Glomerular visceral epithelial cell (primary cell): ENCODE measurements at regions not wholly inside any gene's neighbourhood (a gene's known extent, or its start where the extent isn't known, plus 50 kb on each side); places are given as distances from the start of the nearest gene placed in this dataset.
A peak's percentile ranks its signal among the peaks of the same experiment; 100 is the strongest.

ENCODE experiments used
- DNase-seq: peaks from one replicate; pipeline ENCODE4 v3.0.0-alpha.2; 2016; ENCODE audit errors: extremely low spot score

DNA sequence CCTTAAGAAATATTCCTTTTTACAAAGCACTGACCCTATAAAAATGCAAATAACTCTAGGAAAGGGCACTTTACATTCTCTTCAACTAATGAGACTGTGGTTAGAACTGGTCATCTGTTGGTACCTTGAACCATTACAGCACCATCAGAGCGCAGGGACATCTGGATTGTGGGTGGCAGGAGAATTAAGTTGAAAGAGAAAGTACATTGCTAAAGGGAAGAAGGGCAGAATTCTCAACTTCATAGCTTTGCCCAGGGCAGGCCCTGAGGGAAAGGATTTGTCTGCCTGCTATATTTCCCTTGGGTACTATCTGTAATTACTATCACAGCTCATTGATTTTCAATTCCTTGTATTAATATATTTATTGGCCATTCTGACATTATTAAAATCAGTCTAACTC, 196.8 kb downstream of the KLF12 start:
- peak; percentile 11 for DNase-seq

DNA sequence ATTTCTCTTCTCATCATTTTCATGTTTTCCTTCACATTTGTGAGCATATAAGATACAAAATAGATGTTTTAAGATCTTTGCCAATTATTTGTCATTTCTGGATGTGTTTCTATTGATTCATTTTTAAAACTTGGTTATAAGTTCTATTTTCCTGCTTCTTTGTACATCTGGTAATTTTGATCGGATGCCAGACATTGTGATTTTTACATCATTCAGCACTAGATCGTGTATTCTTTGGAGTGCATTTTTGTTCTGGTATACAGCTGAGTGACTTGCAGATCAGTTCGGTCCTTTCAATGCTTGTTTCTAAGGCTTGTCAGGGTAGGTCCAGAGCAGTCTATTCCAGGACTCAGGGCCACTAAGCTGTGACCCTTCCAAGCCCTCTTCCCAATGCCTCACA, 198.2 kb downstream of the KLF12 start:
- DNase-seq, result no peak

DNA sequence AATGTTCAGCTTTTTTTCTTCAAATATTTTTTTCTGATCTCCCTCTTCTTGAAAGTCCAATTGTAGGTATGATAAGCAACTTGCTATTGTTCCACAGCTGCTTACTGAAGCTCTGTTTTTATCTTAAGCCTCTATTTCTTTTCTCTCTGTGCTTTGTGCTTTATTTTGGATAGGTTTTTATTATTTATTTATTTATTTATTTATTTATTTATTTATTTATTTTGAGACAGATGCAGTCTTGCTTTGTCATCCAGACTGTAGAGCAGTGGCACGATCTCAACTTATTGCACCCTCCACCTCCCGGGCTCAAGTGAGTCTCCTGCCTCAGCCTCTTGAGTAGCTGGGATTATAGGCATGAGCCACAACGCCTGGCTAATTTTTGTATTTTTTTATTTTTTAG, 199.4 kb downstream of the KLF12 start:
- DNase-seq, result no peak

DNA sequence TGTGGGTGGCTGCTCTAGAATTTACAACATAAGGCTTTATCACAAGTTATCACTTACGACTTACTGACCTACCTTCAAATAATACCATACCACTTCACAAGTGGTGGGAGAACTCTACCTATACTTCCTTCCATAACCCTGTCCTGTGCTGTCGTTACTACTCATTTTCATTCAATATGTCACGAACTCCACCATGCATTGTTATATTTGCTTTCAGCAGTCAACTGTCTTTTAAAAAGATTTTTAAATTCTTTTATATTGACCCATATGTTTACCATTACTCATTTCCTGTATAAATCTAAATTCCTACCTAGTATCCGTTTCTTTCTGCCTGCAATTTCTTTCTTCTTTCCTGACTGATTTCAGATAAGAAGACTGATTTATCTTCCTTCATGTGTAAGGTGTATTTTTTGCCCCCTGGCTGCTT, 200.0 kb downstream of the KLF12 start:
- DNase-seq, result no peak

DNA sequence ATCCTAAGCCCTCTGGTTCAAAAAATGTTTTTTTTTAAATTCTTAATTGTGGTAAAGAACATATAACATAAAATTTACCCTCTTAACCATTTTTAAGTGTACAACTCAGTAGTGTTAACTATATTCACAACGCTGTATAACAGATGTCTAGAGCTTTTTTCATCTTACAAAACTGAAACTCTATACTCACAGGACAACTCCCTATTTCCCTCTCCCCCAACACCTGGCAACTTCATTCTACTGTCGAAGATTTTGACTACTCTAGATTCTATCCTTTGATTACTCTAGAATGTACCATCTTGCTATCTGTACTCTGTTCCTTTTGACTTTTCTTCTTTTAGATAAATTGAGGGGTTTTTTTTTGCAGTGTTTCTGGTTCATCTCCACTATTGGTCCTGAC, 200.4 kb downstream of the KLF12 start:
- DNase-seq, result no peak

DNA sequence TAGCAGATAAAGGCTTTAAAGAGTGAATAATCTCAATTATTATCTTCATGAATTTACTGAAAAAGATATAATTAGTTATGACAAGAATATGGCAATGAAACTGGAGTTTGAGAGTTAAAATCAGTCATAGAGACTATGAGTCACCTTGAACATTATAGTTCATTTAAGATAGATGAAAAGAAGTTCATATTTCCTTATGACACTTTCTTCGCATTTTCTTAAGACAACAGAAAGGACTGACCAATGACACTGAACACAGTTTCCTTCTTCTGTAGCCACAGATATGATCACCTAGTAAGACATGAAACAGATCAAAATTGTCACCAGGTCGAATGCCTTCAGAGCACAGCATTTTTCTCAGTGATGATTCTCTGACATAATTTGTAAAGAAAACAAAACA, 202.1 kb downstream of the KLF12 start:
- no peak for DNase-seq

DNA sequence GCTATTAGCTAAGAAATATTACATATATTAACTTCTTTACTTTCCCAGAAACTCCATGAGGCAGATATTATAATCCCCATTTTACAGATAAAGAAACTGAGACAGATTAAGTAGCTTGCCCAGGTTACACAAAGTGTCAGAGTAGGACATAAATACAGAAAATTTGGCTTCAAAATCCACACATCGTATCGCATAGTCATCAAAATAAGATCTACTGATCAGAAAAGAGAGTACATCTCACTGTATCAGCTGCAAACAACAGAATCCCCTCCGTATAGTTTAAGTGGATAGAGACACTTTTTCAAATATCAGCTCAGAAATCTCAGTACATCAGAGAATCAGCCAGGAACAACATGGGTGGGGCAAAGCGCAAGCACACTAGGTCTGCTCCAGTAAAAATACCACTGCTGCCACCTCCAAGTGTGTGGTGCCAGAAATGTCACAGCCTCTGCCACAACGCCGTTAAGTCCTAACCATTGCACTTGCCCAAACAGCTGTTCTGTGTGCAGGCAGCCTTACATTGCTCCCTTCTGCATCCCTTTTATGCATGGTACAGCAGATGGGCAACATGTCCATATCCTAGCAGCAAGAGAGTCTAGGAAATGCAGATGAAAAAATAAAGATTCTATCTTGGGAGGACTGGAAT, 204.8 kb downstream of the KLF12 start:
- DNase-seq, result no peak

DNA sequence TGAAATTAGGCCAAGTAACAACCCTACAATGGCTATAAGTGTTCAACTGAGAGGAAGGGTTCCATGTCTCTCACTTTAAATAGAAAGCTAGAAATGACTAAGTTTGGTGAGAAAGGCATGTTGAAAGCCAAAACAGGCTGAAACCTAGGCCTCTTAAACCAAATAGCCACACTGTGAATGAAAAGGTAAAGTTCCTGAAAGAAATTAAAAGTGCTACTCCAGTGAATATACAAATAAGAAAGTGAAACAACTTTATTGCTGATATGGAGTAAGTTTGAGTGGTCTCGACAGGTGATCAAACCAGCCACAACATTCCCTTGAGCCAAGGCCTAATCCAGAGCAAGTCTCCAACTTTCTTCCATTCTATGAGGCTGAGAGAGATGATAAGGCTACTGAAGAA, 209.6 kb downstream of the KLF12 start:
- DNase-seq, result no peak

DNA sequence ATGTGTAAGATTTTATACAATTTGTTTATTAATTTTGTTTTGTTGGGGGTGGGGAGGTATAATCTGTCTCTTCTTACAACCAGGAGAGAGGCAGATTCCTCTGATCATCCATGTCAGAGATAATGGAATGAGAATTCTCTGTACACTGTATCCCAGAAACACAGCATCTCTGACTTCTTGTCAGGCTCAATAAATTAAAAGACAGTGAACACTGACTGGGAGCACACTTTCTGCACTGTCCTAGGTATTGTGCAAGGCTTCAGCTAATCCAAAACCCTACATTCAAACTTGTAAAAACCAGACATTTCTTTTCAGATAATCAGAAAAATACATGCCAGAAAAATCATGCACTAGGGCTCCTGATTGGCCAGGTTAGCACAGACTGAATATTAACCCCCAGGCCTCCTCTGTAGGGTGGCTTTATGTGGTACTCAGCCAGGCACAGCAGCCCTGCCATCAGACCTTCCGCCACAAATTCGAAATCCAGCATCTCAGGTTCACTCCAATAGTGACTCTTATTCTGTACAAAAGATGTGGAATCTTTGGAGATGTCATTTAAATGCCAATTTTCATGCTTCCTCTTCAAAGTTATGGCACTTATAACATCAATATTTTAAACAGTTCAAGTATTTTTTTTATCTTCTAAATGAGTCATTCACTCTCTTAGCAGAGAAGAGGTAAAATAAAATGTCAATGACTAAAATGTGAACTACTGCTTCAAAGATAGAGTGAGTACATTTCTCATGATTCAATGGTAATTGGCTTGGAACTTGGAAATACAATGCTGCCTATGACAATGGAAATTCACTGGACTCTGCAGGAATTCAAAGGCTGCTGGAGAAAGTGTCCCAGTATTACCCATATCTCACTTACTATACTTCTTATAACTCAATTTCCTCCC, 211.5 kb downstream of the KLF12 start:
- no peak for DNase-seq

DNA sequence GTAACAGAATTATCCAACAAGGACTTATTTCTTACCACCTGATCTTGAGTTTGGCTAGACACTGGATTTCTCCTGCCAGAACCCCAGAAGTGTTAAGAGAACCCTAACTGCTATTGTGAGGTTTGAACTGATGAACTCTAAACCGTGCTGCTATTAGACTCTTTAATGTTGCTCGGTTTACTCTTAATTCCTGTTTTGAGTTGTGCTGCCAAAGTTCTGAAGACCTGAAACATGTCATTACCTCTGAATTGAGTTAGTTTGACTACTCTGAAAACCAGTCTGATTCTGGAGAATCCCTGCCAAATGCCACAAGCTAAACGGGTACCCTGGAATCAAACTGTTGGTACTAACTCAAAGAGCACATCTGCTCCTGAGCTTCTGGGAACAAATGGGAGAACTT, 215.5 kb downstream of the KLF12 start:
- no peak for DNase-seq

DNA sequence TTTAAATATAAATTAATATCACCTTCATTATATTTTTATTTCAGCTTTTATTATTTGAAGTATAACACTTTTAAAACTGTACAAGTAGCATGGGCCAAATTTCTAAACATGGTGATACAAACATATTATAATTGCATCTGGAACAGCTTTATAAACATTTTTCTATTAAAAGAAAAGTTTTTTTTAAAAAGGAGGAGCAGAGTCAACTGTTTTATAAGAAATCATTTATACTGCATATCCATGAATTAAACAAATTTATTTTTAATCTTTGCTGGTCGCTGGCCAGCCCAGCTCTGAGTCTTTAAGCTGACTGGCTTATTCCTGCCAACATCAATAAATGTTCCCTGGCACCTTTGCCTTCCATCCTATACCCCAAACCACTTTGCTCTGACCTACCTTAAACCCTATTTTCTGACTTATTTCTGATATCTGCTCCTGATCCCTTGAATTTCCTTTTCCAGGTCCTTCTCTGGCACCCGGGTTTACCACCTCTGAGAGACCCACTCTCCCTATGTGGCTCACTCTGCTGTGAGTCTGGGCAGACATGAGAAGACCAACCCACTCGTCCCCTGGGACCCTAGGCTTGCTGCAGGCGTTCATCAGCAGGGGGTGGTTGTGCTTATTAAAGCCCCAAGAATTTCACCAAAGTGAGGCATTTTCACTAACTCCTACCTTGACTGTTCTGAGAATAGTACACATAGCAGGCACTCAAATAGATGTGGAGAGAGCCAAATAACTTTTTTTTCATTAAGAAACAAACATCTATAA, 220.3 kb downstream of the KLF12 start:
- DNase-seq, result no peak

DNA sequence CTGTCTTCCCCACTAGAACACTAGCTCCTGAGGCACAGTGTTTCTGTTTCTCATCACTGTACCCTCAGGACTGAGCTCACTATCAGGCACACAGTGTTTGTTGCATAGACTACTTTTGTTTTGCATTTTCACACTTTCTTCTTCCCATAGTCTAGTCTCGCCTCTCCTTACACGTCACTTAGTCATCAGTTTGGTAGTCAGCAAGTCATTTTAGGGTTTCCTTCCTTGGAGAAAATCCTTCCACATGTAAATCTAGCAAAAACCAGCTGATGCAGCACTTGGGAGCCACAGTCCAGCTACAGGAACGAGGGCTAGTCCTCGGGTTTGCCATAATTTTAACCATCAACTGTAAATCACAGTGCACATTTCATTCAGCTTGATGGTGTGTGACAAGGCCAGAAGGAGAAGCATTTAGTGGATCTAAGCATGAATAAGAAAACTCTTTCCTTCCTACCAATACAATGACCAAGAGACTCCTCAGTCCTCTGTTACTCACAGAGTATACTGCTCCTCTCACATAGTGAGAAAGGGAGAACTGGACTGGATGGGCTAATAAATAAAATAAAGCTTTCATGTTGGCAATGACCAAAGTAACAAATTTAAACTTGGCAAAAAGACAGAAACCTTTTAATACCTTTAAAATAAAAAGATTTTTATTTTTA, 221.0 kb downstream of the KLF12 start:
- DNase-seq, result peak; percentile 12

DNA sequence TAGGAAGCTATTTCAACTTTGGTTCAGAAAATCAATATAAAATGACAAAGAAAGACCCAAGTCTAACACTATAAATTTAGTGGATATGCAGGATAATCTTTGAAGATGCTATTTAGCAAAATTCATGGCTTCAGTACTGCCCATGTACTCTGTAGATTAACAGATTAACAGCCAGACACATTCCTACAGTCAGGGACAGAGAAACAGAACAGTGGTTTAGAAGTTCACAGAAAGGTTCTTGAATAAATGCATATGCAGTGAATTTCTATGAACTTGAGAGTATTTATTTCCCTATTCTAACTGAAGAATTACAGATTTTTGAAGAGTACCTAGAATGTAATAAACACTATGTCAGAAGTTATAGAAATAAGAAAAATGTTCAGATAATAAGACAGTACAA, 222.8 kb downstream of the KLF12 start:
- no peak for DNase-seq

DNA sequence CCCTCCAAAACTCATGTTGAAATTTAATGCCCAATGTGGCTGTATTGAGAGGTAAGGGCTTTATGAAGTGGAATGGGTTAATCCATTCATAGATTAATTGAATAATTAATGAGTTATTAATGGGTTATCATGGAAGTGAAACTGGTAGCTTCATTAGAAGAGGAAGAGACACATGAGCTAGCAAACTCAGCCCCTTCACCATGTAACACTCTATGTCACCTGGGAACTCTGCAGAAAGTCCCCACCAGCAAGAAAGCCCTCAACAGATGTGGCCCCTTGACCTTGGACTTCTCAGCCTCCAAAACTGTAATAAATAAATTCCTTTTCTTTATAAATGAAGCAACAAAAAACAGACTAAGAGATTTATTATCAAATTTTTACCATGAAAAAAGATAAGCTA, 223.5 kb downstream of the KLF12 start:
- no peak for DNase-seq

DNA sequence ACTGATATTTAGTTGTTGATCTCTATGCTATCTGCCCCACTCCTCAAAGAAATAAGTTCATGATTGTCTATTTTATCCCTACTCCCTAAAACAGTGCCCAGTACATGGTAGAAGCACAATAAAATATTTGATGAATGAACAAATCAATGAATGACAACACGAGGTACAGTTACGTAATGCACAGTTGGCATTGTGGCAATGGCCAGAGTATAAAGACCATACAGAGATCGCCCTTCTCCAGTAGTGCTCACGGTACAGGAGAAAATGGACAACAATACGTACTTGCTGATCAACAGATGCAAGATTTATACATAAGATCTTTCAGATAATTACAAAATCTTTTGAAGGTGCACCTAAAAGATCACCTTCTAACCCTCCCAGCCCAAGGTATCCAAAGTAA, 225.4 kb downstream of the KLF12 start:
- no peak for DNase-seq

DNA sequence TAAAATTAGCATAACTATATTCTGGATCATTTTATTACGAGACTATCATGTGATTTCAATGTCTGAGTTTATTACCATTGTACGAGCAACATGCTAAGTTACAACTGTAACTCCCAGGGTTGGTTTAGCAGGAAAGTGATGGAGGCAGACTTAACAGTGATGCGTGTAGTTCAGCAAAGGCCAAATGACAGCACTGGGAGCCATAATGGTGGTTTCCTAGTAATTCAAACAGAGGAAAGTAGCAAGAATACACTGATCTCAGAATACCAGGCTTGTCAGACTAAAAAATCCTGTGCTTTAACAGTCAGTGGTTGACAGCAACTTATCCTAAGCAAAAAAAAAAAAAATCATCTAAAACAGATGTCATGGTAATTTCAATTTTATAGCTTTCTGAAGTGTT, 229.6 kb downstream of the KLF12 start:
- DNase-seq, result no peak

DNA sequence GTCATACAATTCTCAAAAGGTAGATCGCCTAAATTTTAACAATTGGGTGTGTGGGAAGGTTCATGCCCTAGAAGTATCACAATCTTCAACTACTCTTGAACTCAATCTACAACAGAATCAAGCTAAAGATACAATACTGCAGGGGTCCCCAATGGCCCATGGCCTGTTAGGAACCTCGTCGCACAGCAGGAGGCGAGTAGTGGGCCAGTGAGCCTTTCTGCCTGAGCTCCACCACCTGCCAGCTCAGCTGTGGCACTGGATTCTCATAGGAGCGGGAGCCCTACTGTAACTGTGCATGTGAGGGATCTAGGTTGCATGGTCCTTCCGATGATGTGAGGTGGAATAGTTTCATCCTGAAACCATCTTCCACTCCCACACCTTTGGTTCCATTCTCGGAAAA, 230.6 kb downstream of the KLF12 start:
- no peak for DNase-seq

DNA sequence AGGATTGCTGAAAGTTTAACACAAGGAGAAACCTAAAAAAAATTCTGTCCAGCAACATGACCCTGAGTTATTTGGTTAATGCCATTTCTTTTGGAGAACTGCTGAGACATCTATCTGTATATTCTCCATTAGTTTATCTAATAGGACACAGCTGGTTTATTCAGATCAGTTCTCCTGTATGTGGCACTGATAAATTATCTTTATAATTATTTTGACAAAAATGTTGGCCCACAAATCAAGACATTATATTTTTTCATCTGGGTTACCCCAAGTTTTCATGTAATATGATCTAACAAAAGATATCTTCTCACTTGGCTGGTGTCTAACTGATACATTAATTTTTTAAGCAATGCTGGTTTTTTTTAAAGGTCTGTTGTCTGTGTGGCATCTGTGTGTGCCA, 231.4 kb downstream of the KLF12 start:
- no peak for DNase-seq

DNA sequence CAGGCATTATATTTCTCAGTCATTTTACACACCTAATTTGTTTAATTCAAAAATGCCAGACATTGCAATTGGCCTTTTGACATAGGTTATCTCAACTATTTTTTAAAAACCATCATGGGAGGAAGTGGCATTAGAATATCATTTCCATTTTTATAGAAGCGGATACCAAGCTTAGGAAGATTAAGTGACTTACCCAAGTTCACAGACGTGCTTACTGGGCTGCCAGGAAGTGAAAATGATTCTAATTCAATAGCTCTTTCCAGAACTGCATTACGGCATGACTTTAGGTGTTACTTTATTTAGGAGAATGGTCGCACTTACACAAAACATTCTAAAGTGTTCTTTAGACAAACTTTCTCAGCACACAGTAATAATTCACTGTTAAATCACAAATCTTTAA, 231.9 kb downstream of the KLF12 start:
- DNase-seq, result no peak

DNA sequence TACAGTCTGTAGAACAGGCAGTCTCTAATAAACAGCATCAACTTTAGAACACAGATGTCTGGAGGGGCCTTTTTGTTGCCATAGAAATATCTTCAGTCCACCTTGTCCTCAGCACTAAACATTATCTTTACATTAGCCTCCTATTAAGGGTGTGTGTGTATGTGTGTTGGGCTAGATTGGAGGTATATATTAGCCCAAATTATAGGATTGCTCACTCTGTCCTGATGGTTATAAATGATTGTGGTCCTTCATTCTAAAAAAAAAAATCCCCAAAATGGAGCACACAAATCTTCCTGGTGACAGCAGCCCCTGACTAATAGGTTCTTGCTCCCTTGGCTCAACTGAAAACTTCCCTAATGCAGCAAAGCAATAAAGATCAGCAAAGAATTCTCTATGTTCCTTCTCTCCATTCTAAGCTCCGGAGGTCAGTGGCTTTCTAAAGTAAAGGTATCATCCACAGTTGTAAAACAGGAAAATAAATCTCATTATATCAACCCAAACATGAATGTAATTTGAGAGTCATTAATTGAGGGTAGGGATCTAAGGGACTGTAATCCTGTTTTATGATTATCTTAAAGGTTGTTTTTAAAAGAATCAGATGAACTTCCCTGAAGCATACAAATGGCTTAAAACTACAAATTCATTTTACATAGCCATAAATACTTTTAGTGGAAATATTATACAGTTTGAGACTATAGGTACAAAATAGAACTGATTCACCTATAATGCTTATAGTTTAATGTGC, 232.7 kb downstream of the KLF12 start:
- no peak for DNase-seq

DNA sequence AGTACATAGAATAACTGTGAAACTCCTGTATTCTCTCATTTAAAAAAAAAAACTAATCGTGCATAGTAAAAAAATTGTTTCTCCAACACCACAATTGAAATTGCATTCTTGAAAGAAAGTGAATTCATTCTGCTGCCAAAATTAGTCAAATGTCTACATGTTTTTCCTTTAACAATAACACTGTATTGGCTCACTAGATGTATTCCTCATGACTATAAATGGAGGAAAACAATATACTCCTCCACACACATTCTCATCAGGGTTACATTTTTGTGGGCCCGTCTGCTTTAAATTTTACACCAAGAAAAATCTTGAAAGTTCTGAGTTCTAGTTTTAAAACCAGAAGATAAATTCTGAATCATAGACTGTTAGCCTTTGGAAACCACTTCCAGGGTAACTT, 233.6 kb downstream of the KLF12 start:
- no peak for DNase-seq
